Lower leg skin (tissue), 3 donors: ENCODE measurements at regions not wholly inside any gene's neighbourhood (a gene's known extent, or its start where the extent isn't known, plus 50 kb on each side); places are given as distances from the start of the nearest gene placed in this dataset.

ENCODE experiments used
- POLR2A ChIP-seq, 2 donors: fragments of 450-650 bp; IDR thresholded peaks; one replicate each; pipeline ENCODE4 v1.6.1; 2016 to 2017; ENCODE audit warnings: antibody characterized with exemption in 2 of 2, mild to moderate bottlenecking in 1 of 2, moderate library complexity in 1 of 2
- TF ChIP-seq, protein P1 (sequence below), 3 donors: fragments of 450-650 bp; IDR thresholded peaks; one replicate each; pipeline ENCODE4 v1.5.1; 2016; ENCODE audit warnings: antibody characterized with exemption in 3 of 3, mild to moderate bottlenecking in 3 of 3, moderate library complexity in 2 of 3

GRCh38 chr3:56971261-56971660 is 89.2 kb upstream of the SPATA12 start:
- TF ChIP-seq POLR2A (IDR thresholded peaks at IDR 0.05), result no peak
- TF ChIP-seq, protein P1, sequence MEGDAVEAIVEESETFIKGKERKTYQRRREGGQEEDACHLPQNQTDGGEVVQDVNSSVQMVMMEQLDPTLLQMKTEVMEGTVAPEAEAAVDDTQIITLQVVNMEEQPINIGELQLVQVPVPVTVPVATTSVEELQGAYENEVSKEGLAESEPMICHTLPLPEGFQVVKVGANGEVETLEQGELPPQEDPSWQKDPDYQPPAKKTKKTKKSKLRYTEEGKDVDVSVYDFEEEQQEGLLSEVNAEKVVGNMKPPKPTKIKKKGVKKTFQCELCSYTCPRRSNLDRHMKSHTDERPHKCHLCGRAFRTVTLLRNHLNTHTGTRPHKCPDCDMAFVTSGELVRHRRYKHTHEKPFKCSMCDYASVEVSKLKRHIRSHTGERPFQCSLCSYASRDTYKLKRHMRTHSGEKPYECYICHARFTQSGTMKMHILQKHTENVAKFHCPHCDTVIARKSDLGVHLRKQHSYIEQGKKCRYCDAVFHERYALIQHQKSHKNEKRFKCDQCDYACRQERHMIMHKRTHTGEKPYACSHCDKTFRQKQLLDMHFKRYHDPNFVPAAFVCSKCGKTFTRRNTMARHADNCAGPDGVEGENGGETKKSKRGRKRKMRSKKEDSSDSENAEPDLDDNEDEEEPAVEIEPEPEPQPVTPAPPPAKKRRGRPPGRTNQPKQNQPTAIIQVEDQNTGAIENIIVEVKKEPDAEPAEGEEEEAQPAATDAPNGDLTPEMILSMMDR (IDR thresholded peaks at IDR 0.05), result no peak
